ENCODE measurements at regions not wholly inside any gene's neighbourhood (a gene's known extent, or its start where the extent isn't known, plus 50 kb on each side); places are given as distances from the start of the nearest gene placed in this dataset.

DNA sequence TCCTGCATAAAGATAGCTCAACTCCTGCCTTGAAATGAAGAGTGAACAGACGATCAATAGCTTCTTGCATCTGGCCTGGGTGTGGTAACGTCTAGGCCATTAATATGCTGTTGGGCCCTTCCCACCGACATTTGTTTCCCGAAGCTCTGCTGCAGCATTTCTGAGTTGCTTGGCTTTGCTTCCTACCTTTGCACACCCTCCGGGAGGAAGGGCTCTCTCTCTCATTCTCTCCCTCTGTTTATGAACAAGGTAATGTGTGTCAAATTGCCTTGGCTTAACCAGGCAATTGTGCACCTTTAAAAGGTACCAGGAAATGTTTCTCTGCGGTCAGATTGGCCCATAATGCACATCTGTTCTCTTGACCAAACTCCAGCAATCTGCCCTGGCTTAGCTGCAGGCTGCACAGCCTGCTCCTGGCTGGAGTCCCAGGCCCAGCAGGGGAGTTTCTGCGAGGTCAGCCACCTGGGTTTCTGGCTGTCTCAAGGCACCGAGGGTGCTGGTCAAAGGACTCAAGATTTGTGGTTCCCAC, 223.7 kb downstream of the SNX10 start:
- 32% methylated on average over 8 of the region's 8 CpGs for WGBS (ENCODE audit: missing lambda C conversion rate)
- TF ChIP-seq BHLHE40 (IDR thresholded peaks at IDR 0.05; ENCODE audit: low read depth, low read length) (no peak), MAFK (IDR thresholded peaks at IDR 0.05; ENCODE audit: partially characterized antibody) (no peak), ZC3H11A (IDR thresholded peaks at IDR 0.05) (no peak), HDAC2 (IDR thresholded peaks at IDR 0.05) (no peak)
- TF ChIP-seq, protein P1, sequence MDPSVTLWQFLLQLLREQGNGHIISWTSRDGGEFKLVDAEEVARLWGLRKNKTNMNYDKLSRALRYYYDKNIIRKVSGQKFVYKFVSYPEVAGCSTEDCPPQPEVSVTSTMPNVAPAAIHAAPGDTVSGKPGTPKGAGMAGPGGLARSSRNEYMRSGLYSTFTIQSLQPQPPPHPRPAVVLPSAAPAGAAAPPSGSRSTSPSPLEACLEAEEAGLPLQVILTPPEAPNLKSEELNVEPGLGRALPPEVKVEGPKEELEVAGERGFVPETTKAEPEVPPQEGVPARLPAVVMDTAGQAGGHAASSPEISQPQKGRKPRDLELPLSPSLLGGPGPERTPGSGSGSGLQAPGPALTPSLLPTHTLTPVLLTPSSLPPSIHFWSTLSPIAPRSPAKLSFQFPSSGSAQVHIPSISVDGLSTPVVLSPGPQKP (IDR thresholded peaks at IDR 0.05; ENCODE audit: low read depth, low read length): no peak
- H3K27ac ChIP-seq: no peak overlapping the region
- peak; percentile 21 to 49; a peak in 1 of 6 replicates for ATAC-seq
- FAIRE-seq: no peak
- H3K4me1 ChIP-seq: no peaks in the 10 kb centered on the region
- no peak overlapping the region for H3K4me3 ChIP-seq
- no peak overlapping the region for H3K4me2 ChIP-seq
- POLR2A ChIA-PET: no interaction called here
- H3K9me3 ChIP-seq: no peaks in the 10 kb centered on the region
- DNase-seq (ENCODE audit: low read depth in 1 of 2, low spot score in 1 of 2): no peak
- CTCF ChIA-PET: no interaction called here

DNA sequence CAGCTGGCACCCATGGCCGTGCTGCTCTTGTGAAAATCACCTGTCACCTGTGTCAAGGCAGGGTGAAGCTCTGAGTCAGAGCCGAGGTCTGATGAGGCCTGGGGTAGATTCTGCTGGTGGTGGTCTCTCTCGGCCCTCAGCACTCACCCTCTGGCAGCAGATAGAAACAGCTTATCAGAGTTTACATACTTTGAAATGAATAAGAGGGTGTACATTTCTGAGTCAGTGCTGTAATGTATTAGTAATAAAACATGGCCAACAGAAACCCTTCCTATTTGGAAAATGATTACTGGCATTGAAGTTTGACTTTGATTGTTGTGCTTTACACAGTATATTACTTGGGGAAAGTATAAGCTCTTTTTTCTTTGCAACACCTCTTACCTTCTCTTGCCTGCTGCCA, 228.8 kb downstream of the SNX10 start:
- Histone ChIP-seq H3K4me1 (no peaks in the 10 kb centered on the region), H3K27ac (no peak overlapping the region), H3K4me3 (no peak overlapping the region), H3K9me3 (peaks cover 5% of the 10 kb centered on the region; the same call in 1 of the 3 replicates), H3K4me2 (no peak overlapping the region)
- TF ChIP-seq RFX5 (IDR thresholded peaks at IDR 0.05) (no peak), KDM5A (IDR thresholded peaks at IDR 0.05) (no peak), ZC3H11A (IDR thresholded peaks at IDR 0.05) (no peak), SREBF2 (IDR thresholded peaks at IDR 0.05) (no peak), CBX8 (IDR thresholded peaks at IDR 0.05) (no peak), POLR2AphosphoS2 (conservative IDR thresholded peaks at IDR 0.05; ENCODE audit: low read length) (no peak), TP53 (CRISPR knock-in tag; IDR thresholded peaks at IDR 0.05) (no peak), RARB (CRISPR knock-in tag; IDR thresholded peaks at IDR 0.05) (no peak), NPAS2 (CRISPR knock-in tag; IDR thresholded peaks at IDR 0.05; ENCODE audit: borderline replicate concordance) (no peak), POLR2A (IDR thresholded peaks at IDR 0.05; ENCODE audit: low read length) (no peak), RCOR1 (IDR thresholded peaks at IDR 0.05; ENCODE audit: low read depth, low read length) (no peak), ZSCAN20 (CRISPR knock-in tag; IDR thresholded peaks at IDR 0.05) (no peak)
- TF ChIP-seq, protein P2, sequence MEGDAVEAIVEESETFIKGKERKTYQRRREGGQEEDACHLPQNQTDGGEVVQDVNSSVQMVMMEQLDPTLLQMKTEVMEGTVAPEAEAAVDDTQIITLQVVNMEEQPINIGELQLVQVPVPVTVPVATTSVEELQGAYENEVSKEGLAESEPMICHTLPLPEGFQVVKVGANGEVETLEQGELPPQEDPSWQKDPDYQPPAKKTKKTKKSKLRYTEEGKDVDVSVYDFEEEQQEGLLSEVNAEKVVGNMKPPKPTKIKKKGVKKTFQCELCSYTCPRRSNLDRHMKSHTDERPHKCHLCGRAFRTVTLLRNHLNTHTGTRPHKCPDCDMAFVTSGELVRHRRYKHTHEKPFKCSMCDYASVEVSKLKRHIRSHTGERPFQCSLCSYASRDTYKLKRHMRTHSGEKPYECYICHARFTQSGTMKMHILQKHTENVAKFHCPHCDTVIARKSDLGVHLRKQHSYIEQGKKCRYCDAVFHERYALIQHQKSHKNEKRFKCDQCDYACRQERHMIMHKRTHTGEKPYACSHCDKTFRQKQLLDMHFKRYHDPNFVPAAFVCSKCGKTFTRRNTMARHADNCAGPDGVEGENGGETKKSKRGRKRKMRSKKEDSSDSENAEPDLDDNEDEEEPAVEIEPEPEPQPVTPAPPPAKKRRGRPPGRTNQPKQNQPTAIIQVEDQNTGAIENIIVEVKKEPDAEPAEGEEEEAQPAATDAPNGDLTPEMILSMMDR (IDR thresholded peaks at IDR 0.05): no peak
- TF ChIP-seq, protein P3, sequence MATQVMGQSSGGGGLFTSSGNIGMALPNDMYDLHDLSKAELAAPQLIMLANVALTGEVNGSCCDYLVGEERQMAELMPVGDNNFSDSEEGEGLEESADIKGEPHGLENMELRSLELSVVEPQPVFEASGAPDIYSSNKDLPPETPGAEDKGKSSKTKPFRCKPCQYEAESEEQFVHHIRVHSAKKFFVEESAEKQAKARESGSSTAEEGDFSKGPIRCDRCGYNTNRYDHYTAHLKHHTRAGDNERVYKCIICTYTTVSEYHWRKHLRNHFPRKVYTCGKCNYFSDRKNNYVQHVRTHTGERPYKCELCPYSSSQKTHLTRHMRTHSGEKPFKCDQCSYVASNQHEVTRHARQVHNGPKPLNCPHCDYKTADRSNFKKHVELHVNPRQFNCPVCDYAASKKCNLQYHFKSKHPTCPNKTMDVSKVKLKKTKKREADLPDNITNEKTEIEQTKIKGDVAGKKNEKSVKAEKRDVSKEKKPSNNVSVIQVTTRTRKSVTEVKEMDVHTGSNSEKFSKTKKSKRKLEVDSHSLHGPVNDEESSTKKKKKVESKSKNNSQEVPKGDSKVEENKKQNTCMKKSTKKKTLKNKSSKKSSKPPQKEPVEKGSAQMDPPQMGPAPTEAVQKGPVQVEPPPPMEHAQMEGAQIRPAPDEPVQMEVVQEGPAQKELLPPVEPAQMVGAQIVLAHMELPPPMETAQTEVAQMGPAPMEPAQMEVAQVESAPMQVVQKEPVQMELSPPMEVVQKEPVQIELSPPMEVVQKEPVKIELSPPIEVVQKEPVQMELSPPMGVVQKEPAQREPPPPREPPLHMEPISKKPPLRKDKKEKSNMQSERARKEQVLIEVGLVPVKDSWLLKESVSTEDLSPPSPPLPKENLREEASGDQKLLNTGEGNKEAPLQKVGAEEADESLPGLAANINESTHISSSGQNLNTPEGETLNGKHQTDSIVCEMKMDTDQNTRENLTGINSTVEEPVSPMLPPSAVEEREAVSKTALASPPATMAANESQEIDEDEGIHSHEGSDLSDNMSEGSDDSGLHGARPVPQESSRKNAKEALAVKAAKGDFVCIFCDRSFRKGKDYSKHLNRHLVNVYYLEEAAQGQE (IDR thresholded peaks at IDR 0.05): no peak
- TF ChIP-seq, protein P4, sequence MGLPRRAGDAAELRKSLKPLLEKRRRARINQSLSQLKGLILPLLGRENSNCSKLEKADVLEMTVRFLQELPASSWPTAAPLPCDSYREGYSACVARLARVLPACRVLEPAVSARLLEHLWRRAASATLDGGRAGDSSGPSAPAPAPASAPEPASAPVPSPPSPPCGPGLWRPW (IDR thresholded peaks at IDR 0.05): no peak
- TF ChIP-seq, protein P5, sequence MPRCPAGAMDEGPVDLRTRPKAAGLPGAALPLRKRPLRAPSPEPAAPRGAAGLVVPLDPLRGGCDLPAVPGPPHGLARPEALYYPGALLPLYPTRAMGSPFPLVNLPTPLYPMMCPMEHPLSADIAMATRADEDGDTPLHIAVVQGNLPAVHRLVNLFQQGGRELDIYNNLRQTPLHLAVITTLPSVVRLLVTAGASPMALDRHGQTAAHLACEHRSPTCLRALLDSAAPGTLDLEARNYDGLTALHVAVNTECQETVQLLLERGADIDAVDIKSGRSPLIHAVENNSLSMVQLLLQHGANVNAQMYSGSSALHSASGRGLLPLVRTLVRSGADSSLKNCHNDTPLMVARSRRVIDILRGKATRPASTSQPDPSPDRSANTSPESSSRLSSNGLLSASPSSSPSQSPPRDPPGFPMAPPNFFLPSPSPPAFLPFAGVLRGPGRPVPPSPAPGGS (IDR thresholded peaks at IDR 0.05): no peak
- WGBS (ENCODE audit: missing lambda C conversion rate): 16% methylated on average over 3 of the region's 3 CpGs
- FAIRE-seq (no peak), ATAC-seq (no peak), DNase-seq (ENCODE audit: low read depth in 1 of 2, low spot score in 1 of 2) (no peak)
- ChIA-PET POLR2A (no interaction called here), CTCF (interaction anchor here (1.4 kb wide), 1 partner anchor 151 kb away, joined by 6 read pairs; no protein-coding TSS in a partner anchor)

Data from A549 (cell line).